GM12878 (cell line): ENCODE measurements at regions not wholly inside any gene's neighbourhood (a gene's known extent, or its start where the extent isn't known, plus 50 kb on each side); places are given as distances from the start of the nearest gene placed in this dataset.
A peak's percentile ranks its signal among the peaks of the same experiment; 100 is the strongest.

Experiments
- ATAC-seq: fragments of 200-7000 bp; cut with Tn5 transposase; 3 replicates; pipeline ENCODE4 v1.9.1; 2020; ENCODE audit warnings: mild to moderate bottlenecking, moderate library complexity
- BruUV-seq: library from RNA; stranded (reverse); fragments of 400-500 nt; replicated peaks from 2 replicates; lab custom pipeline; 2021; lab: Mats Ljungman, UMichigan
- CTCF ChIA-PET: fragments of 300-600 bp; sonication (Branson Sonifier 250); formaldehyde crosslinking; extraction: SDS; loops from one replicate; lab custom pipeline; 2021; ENCODE audit warnings: inconsistent platforms; lab: Yijun Ruan, JAX
- POLR2A ChIA-PET: fragments of 350-600 bp; formaldehyde crosslinking; extraction: SDS; loops from one replicate; lab custom pipeline; 2021; ENCODE audit warnings: inconsistent platforms; lab: Charles Lee
- RAD21 ChIA-PET: fragments of 300-600 bp; sonication (Branson Sonifier 250); formaldehyde crosslinking; loops from one replicate; lab custom pipeline; 2023; ENCODE audit warnings: antibody characterized with exemption; ENCODE audit not compliant: unreplicated experiment; lab: Charles Lee
- SMC1A ChIA-PET: fragments of 300-600 bp; sonication (Branson Sonifier 250); formaldehyde crosslinking; loops from one replicate; lab custom pipeline; 2023; ENCODE audit not compliant: unreplicated experiment, uncharacterized antibody; lab: Charles Lee
- DNase-seq: peaks from one replicate; pipeline ENCODE4 v3.0.0-alpha.2; 2011; ENCODE audit warnings: low read depth, low spot score
- FAIRE-seq: peaks from 3 replicates; lab custom pipeline; 2011; peaks lifted over from hg19 to GRCh38; lab: Jason Lieb, UNC
- H2AFZ ChIP-seq: 2 replicates; pipeline ENCODE4 v1.6.0; 2011; ENCODE audit warnings: low read depth, low read length, control low read depth; ENCODE audit not compliant: control insufficient read depth
- H3K27ac ChIP-seq: 2 replicates; pipeline ENCODE4 v1.5.1; 2011; ENCODE audit warnings: control low read depth; ENCODE audit not compliant: control insufficient read depth, insufficient read depth
- H3K27me3 ChIP-seq, 2 experiments: replicated peaks in 1 of 2; 2 replicates each; pipeline versions ENCODE4 v1.6.0 to v1.6.1; 2011; ENCODE audit warnings: low read length in 1 of 2; ENCODE audit not compliant: control insufficient read depth in 2 of 2, insufficient read depth in 2 of 2
- H3K36me3 ChIP-seq, 2 experiments: 2 replicates each; pipeline ENCODE4 v1.5.1; 2011; ENCODE audit warnings: low read length in 1 of 2; ENCODE audit not compliant: control insufficient read depth in 2 of 2, insufficient read depth in 2 of 2
- H3K4me1 ChIP-seq: 2 replicates; pipeline ENCODE4 v1.6.1; 2011; ENCODE audit warnings: mild to moderate bottlenecking, low read length, moderate library complexity, mixed read lengths; ENCODE audit not compliant: control insufficient read depth, insufficient read depth
- H3K4me2 ChIP-seq: 2 replicates; pipeline ENCODE4 v1.6.0; 2011; ENCODE audit warnings: control low read depth; ENCODE audit not compliant: control insufficient read depth, insufficient read depth
- H3K4me3 ChIP-seq: fragments of 200-600 bp; sonication (generic); 2 replicates; pipeline ENCODE4 v1.5.1; 2016
- H3K79me2 ChIP-seq: 2 replicates; pipeline ENCODE4 v1.6.0; 2011; ENCODE audit warnings: low read length; ENCODE audit not compliant: control insufficient read depth, insufficient read depth
- H3K9ac ChIP-seq: 2 replicates; pipeline ENCODE4 v1.8.0; 2011; ENCODE audit warnings: low read length, control low read depth, mixed read lengths; ENCODE audit not compliant: control insufficient read depth, insufficient read depth
- H3K9me3 ChIP-seq: replicated peaks from 3 replicates; pipeline ENCODE4 v1.5.1; 2011; ENCODE audit warnings: mild to moderate bottlenecking, low read length; ENCODE audit not compliant: control insufficient read depth, insufficient read depth
- H4K20me1 ChIP-seq: 2 replicates; pipeline ENCODE4 v1.6.0; 2011; ENCODE audit not compliant: control insufficient read depth, insufficient read depth
- ATF7 ChIP-seq: fragments of 450-650 bp; IDR thresholded peaks from 2 replicates; pipeline ENCODE4 v1.6.1; 2016; ENCODE audit warnings: low read depth, mild to moderate bottlenecking
- CBX3 ChIP-seq: fragments of 200-600 bp; sonication (generic); IDR thresholded peaks from 2 replicates; pipeline ENCODE4 v1.6.1; 2016; ENCODE audit warnings: low read depth, borderline replicate concordance
- CHD1 ChIP-seq: IDR thresholded peaks from 2 replicates; pipeline ENCODE4 v1.6.1; 2012; ENCODE audit warnings: low read depth, low read length, improper control_type of control experiment
- EGR1 ChIP-seq, 2 experiments: IDR thresholded peaks; 1 replicate in 1 of 2; 2 replicates in 1 of 2; pipeline ENCODE4 v1.6.1; 2011 to 2012; ENCODE audit warnings: low read depth in 2 of 2, low read length in 2 of 2, borderline replicate concordance in 1 of 2, mild to moderate bottlenecking in 1 of 2, moderate library complexity in 1 of 2
- HCFC1 ChIP-seq: fragments of 150-350 bp; IDR thresholded peaks from 2 replicates; pipeline ENCODE4 v1.6.1; 2014; ENCODE audit warnings: low read length
- NR2C1 ChIP-seq: fragments of 450-650 bp; IDR thresholded peaks from 2 replicates; pipeline ENCODE4 v1.6.1; 2017; ENCODE audit warnings: antibody characterized with exemption, mild to moderate bottlenecking, moderate library complexity
- POU2F2 ChIP-seq: IDR thresholded peaks from 3 replicates; pipeline ENCODE4 v1.6.1; 2011; ENCODE audit warnings: low read depth, mild to moderate bottlenecking, low read length, borderline replicate concordance
- SMAD1 ChIP-seq: fragments of 450-650 bp; IDR thresholded peaks from 2 replicates; pipeline ENCODE4 v1.6.1; 2018; ENCODE audit warnings: mild to moderate bottlenecking, low read depth; ENCODE audit not compliant: partially characterized antibody
- TCF12 ChIP-seq: IDR thresholded peaks from 2 replicates; pipeline ENCODE4 v1.6.1; 2011; ENCODE audit warnings: low read depth, mild to moderate bottlenecking, low read length
- YY1 ChIP-seq: IDR thresholded peaks from 2 replicates; pipeline ENCODE4 v1.6.1; 2011; ENCODE audit warnings: low read depth, mild to moderate bottlenecking, low read length
- ZSCAN29 ChIP-seq: fragments of 450-650 bp; IDR thresholded peaks from 2 replicates; pipeline ENCODE4 v1.6.1; 2017; ENCODE audit warnings: mild to moderate bottlenecking, moderate library complexity
- WGBS: methylation state at CpG from one replicate; pipeline ENCODE4 v1.1.6; 2016; ENCODE audit warnings: low lambda C conversion rate; ENCODE audit not compliant: insufficient replicate concordance, insufficient coverage; ENCODE audit errors: missing lambda C conversion rate; 5-methylcytosine and 5-hydroxymethylcytosine counted together
- in situ Hi-C: fragments of 300-500 bp; cut with MboI; formaldehyde crosslinking; loops from 9 replicates; pipeline ENCODE4 v1.14.3; 2018; ENCODE audit warnings: mixed read lengths
- intact Hi-C: fragments of 100-400 bp; cut with micrococcal nuclease; formaldehyde crosslinking; loops from one replicate; pipeline ENCODE4 v1.14.2; 2022; ENCODE audit not compliant: unreplicated experiment
- TF ChIP-seq, protein P1 (sequence below): fragments of 450-650 bp; formaldehyde crosslinking; IDR thresholded peaks from 2 replicates; pipeline ENCODE4 v1.4.0; 2020; ENCODE audit warnings: mild to moderate bottlenecking, moderate library complexity

- in situ Hi-C loops, result no loop called here
- ChIA-PET CTCF (interaction anchor here (0.7 to 6.5 kb wide), 7 partner anchors 13 to 295 kb away, joined by 3 to 45 read pairs (median 3); no protein-coding TSS in a partner anchor), SMC1A (interaction anchor here (0.6 to 2.1 kb wide), 3 partner anchors 133 to 558 kb away, joined by 3 to 9 read pairs (median 3); no protein-coding TSS in a partner anchor), RAD21 (interaction anchor here (1.2 to 1.5 kb wide), 2 partner anchors 152 to 160 kb away, joined by 3 to 4 read pairs; no protein-coding TSS in a partner anchor), POLR2A (no interaction called here)
- intact Hi-C loops, result no loop called here
- H3K4me2 ChIP-seq, result no peak overlapping the region
- no peak for TF ChIP-seq SMAD1
- DNase-seq, result no peak
- no peak overlapping the region for H3K9ac ChIP-seq
- ATAC-seq, result no peak
- H2AFZ ChIP-seq, result no peak overlapping the region
- H3K4me3 ChIP-seq, result no peak overlapping the region
- no TSS peak for BruUV-seq
- H3K27me3 ChIP-seq, result no peaks in the 10 kb centered on the region
- H3K27ac ChIP-seq, result no peak overlapping the region
- WGBS, result 72% methylated on average over 5 of the region's 5 CpGs
- no peaks in the 10 kb centered on the region for H3K9me3 ChIP-seq
- no peaks in the 10 kb centered on the region for H3K79me2 ChIP-seq
- no peaks in the 10 kb centered on the region for H4K20me1 ChIP-seq
- H3K4me1 ChIP-seq, result peaks cover 18% of the 10 kb centered on the region
- no peaks in the 10 kb centered on the region for H3K36me3 ChIP-seq
- FAIRE-seq, result no peak
Observed at GRCh38 chr5:99063737-99064136, 134.9 kb upstream of the CHD1 start.

- H3K9ac ChIP-seq, result no peak overlapping the region
- DNase-seq (no peak), FAIRE-seq (no peak), ATAC-seq (peak; percentile 33)
- CTCF ChIA-PET, result interaction anchor here (0.8 to 6.5 kb wide), 20 partner anchors 8 to 1830 kb away, joined by 3 to 45 read pairs (median 6); no protein-coding TSS in a partner anchor
- H3K9me3 ChIP-seq, result no peaks in the 10 kb centered on the region
- no peak overlapping the region for H3K27ac ChIP-seq
- H3K36me3 ChIP-seq, result no peaks in the 10 kb centered on the region
- no peak overlapping the region for H3K4me3 ChIP-seq
- H4K20me1 ChIP-seq, result no peaks in the 10 kb centered on the region
- intact Hi-C loops (loop anchor here (2.0 kb wide), 1 partner anchor 293 kb away; no protein-coding TSS in a partner anchor), in situ Hi-C loops (no loop called here)
- no TSS peak for BruUV-seq
- no peak overlapping the region for H3K4me2 ChIP-seq
- no peaks in the 10 kb centered on the region for H3K27me3 ChIP-seq
- WGBS, result 0% methylated on average over 2 of the region's 2 CpGs
- POLR2A ChIA-PET, result interaction anchor here (0.9 kb wide), 1 partner anchor 150 kb away, joined by 3 read pairs; no protein-coding TSS in a partner anchor
- peaks cover 18% of the 10 kb centered on the region for H3K4me1 ChIP-seq
- H2AFZ ChIP-seq, result no peak overlapping the region
- SMC1A ChIA-PET, result interaction anchor here (1.0 to 4.8 kb wide), 16 partner anchors 9 to 330 kb away, joined by 3 to 41 read pairs (median 8); no protein-coding TSS in a partner anchor
- RAD21 ChIA-PET, result interaction anchor here (0.8 to 4.7 kb wide), 10 partner anchors 30 to 300 kb away, joined by 3 to 38 read pairs (median 5); no protein-coding TSS in a partner anchor
- no peaks in the 10 kb centered on the region for H3K79me2 ChIP-seq
- TF ChIP-seq ZSCAN29, result no peak
- TF ChIP-seq, protein P1, sequence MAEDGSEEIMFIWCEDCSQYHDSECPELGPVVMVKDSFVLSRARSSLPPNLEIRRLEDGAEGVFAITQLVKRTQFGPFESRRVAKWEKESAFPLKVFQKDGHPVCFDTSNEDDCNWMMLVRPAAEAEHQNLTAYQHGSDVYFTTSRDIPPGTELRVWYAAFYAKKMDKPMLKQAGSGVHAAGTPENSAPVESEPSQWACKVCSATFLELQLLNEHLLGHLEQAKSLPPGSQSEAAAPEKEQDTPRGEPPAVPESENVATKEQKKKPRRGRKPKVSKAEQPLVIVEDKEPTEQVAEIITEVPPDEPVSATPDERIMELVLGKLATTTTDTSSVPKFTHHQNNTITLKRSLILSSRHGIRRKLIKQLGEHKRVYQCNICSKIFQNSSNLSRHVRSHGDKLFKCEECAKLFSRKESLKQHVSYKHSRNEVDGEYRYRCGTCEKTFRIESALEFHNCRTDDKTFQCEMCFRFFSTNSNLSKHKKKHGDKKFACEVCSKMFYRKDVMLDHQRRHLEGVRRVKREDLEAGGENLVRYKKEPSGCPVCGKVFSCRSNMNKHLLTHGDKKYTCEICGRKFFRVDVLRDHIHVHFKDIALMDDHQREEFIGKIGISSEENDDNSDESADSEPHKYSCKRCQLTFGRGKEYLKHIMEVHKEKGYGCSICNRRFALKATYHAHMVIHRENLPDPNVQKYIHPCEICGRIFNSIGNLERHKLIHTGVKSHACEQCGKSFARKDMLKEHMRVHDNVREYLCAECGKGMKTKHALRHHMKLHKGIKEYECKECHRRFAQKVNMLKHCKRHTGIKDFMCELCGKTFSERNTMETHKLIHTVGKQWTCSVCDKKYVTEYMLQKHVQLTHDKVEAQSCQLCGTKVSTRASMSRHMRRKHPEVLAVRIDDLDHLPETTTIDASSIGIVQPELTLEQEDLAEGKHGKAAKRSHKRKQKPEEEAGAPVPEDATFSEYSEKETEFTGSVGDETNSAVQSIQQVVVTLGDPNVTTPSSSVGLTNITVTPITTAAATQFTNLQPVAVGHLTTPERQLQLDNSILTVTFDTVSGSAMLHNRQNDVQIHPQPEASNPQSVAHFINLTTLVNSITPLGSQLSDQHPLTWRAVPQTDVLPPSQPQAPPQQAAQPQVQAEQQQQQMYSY (CRISPR knock-in tag), result no peak
- no peak for TF ChIP-seq YY1
- TF ChIP-seq ATF7, result no peak
- no peak for TF ChIP-seq EGR1 (IDR thresholded peaks at IDR 0.05; ENCODE audit: borderline replicate concordance in 1 of 2, low read depth in 2 of 2, low read length in 2 of 2)
- no peak for TF ChIP-seq CBX3
- TF ChIP-seq CHD1, result no peak
- no peak for TF ChIP-seq TCF12
- TF ChIP-seq POU2F2, result no peak
- no peak for TF ChIP-seq HCFC1
- no peak for TF ChIP-seq NR2C1
Observed at GRCh38 chr5:99061711-99062110, 132.9 kb upstream of the CHD1 start.
